ENCODE measurements at regions not wholly inside any gene's neighbourhood (a gene's known extent, or its start where the extent isn't known, plus 50 kb on each side); places are given as distances from the start of the nearest gene placed in this dataset.

GRCh38 chr11:105398636-105399035, 211.2 kb upstream of the GRIA4 start:
- TF ChIP-seq FOXM1 (IDR thresholded peaks at IDR 0.05; ENCODE audit: borderline replicate concordance, low read depth) (no peak), EGR1 (IDR thresholded peaks at IDR 0.05) (no peak), ZBTB7A (IDR thresholded peaks at IDR 0.05; ENCODE audit: low read depth) (no peak), MAX (IDR thresholded peaks at IDR 0.05) (no peak), TCF12 (IDR thresholded peaks at IDR 0.05; ENCODE audit: low read depth) (no peak), YY1 (IDR thresholded peaks at IDR 0.05; ENCODE audit: low read depth) (no peak), REST (IDR thresholded peaks at IDR 0.05; ENCODE audit: low read depth) (no peak), EP300 (IDR thresholded peaks at IDR 0.05; ENCODE audit: borderline replicate concordance) (no peak), TAF1 (IDR thresholded peaks at IDR 0.05; ENCODE audit: low read depth) (no peak), CEBPB (IDR thresholded peaks at IDR 0.05) (no peak), RAD21 (IDR thresholded peaks at IDR 0.05; ENCODE audit: low read depth) (no peak), TEAD4 (IDR thresholded peaks at IDR 0.05) (no peak), NFIC (IDR thresholded peaks at IDR 0.05) (no peak), CREB1 (IDR thresholded peaks at IDR 0.05; ENCODE audit: low read depth) (no peak)

- TF ChIP-seq FOXM1 (IDR thresholded peaks at IDR 0.05; ENCODE audit: borderline replicate concordance, low read depth): no peak
- no peak for TF ChIP-seq EP300 (IDR thresholded peaks at IDR 0.05; ENCODE audit: borderline replicate concordance)
- no peak for TF ChIP-seq MAX (IDR thresholded peaks at IDR 0.05)
- no peak for TF ChIP-seq REST (IDR thresholded peaks at IDR 0.05; ENCODE audit: low read depth)
- TF ChIP-seq NFIC (IDR thresholded peaks at IDR 0.05): no peak
- no peak for TF ChIP-seq CEBPB (IDR thresholded peaks at IDR 0.05)
- no peak for TF ChIP-seq TEAD4 (IDR thresholded peaks at IDR 0.05)
- TF ChIP-seq YY1 (IDR thresholded peaks at IDR 0.05; ENCODE audit: low read depth): no peak
- no peak for TF ChIP-seq EGR1 (IDR thresholded peaks at IDR 0.05)
- no peak for TF ChIP-seq CREB1 (IDR thresholded peaks at IDR 0.05; ENCODE audit: low read depth)
- TF ChIP-seq ZBTB7A (IDR thresholded peaks at IDR 0.05; ENCODE audit: low read depth): no peak
Measured at GRCh38 chr11:105393326-105393725, 216.5 kb upstream of the GRIA4 start.

GRCh38 chr11:105392556-105392955, 217.3 kb upstream of the GRIA4 start:
- no peak for TF ChIP-seq NFIC (IDR thresholded peaks at IDR 0.05)
- no peak for TF ChIP-seq USF1 (IDR thresholded peaks at IDR 0.05)
- no peak for TF ChIP-seq REST (IDR thresholded peaks at IDR 0.05; ENCODE audit: low read depth)
- TF ChIP-seq ZBTB7A (IDR thresholded peaks at IDR 0.05; ENCODE audit: low read depth): no peak
- TF ChIP-seq TAF1 (IDR thresholded peaks at IDR 0.05; ENCODE audit: low read depth): no peak

- no peak for TF ChIP-seq MAX (IDR thresholded peaks at IDR 0.05)
- TF ChIP-seq USF1 (IDR thresholded peaks at IDR 0.05): no peak
- TF ChIP-seq RAD21 (IDR thresholded peaks at IDR 0.05; ENCODE audit: low read depth): no peak
- no peak for TF ChIP-seq EP300 (IDR thresholded peaks at IDR 0.05; ENCODE audit: borderline replicate concordance)
- no peak for TF ChIP-seq REST (IDR thresholded peaks at IDR 0.05; ENCODE audit: low read depth)
- no peak for TF ChIP-seq FOXM1 (IDR thresholded peaks at IDR 0.05; ENCODE audit: borderline replicate concordance, low read depth)
- no peak for TF ChIP-seq NFIC (IDR thresholded peaks at IDR 0.05)
- no peak for TF ChIP-seq ZBTB7A (IDR thresholded peaks at IDR 0.05; ENCODE audit: low read depth)
- no peak for TF ChIP-seq TCF12 (IDR thresholded peaks at IDR 0.05; ENCODE audit: low read depth)
- no peak for TF ChIP-seq TEAD4 (IDR thresholded peaks at IDR 0.05)
- no peak for TF ChIP-seq YY1 (IDR thresholded peaks at IDR 0.05; ENCODE audit: low read depth)
- no peak for TF ChIP-seq TAF1 (IDR thresholded peaks at IDR 0.05; ENCODE audit: low read depth)
- no peak for TF ChIP-seq CEBPB (IDR thresholded peaks at IDR 0.05)
- TF ChIP-seq CREB1 (IDR thresholded peaks at IDR 0.05; ENCODE audit: low read depth): no peak
- TF ChIP-seq EGR1 (IDR thresholded peaks at IDR 0.05): no peak
Measured at GRCh38 chr11:105389952-105390351, 219.9 kb upstream of the GRIA4 start.
